Neural progenitor cell (in vitro differentiated cells): ENCODE measurements at regions not wholly inside any gene's neighbourhood (a gene's known extent, or its start where the extent isn't known, plus 50 kb on each side); places are given as distances from the start of the nearest gene placed in this dataset.
"Not testable (repeated sequence)": the region's sequence is repeated elsewhere in the genome, so short reads cannot be mapped to it uniquely, and the experiment has no call there.

Source experiments
- CTCF ChIP-seq: fragments of 200-600 bp; sonication (generic); IDR thresholded peaks from 2 replicates; pipeline ENCODE4 v1.5.1; 2017; ENCODE audit warnings: antibody characterized with exemption, mild to moderate bottlenecking
- EZH2 ChIP-seq: fragments of 200-600 bp; sonication (generic); IDR thresholded peaks from 2 replicates; pipeline ENCODE4 v1.6.1; 2017; ENCODE audit warnings: antibody characterized with exemption, mild to moderate bottlenecking, moderate library complexity
- EZH2phosphoT487 ChIP-seq: fragments of 200-600 bp; sonication (generic); IDR thresholded peaks from 2 replicates; pipeline ENCODE4 v1.6.1; 2017; ENCODE audit warnings: antibody characterized with exemption

- not testable (repeated sequence) for TF ChIP-seq EZH2, CTCF, EZH2phosphoT487
Measured at GRCh38 chr5:96560857-96561256, 101.3 kb upstream of the CAST start.
